ENCODE measurements at regions not wholly inside any gene's neighbourhood (a gene's known extent, or its start where the extent isn't known, plus 50 kb on each side); places are given as distances from the start of the nearest gene placed in this dataset.

GRCh38 chr3:64441861-64442260, 216.6 kb upstream of the PRICKLE2 start:
- intact Hi-C loops (cut with micrococcal nuclease; ENCODE audit: unreplicated experiment) = no loop called here
- no peaks in the 10 kb centered on the region for H3K36me3 ChIP-seq (ENCODE audit: insufficient read depth, low read length, poor library complexity, severe bottlenecking)
- no TSS peak for BruUV-seq (replicated peaks)
- CTCF ChIA-PET = no interaction called here
- TF ChIP-seq EZH2 (IDR thresholded peaks at IDR 0.05; ENCODE audit: borderline replicate concordance, low read depth, low read length, poor library complexity, severe bottlenecking) (no peak), CTCF (conservative IDR thresholded peaks at IDR 0.05; ENCODE audit: low read depth, low read length) (no peak)
- H3K9me3 ChIP-seq (ENCODE audit: low read depth, low read length, poor library complexity, severe bottlenecking) = no peaks in the 10 kb centered on the region
- POLR2A ChIA-PET (ENCODE audit: low non-redundant PET) = no interaction called here
- H3K4me1 ChIP-seq (ENCODE audit: insufficient read depth, low read length, poor library complexity, severe bottlenecking) = no peaks in the 10 kb centered on the region
- no peak for DNase-seq (ENCODE audit: low spot score)
- no peak overlapping the region for H3K27ac ChIP-seq (ENCODE audit: low read depth, low read length, poor library complexity, severe bottlenecking)
- H3K27me3 ChIP-seq (replicated peaks; ENCODE audit: insufficient read depth, low read depth, low read length, poor library complexity) = peaks cover 56% of the 10 kb centered on the region
- no peak overlapping the region for H3K4me3 ChIP-seq (ENCODE audit: low read depth, low read length, poor library complexity, severe bottlenecking)

GRCh38 chr3:64440498-64440897, 215.2 kb upstream of the PRICKLE2 start:
- intact Hi-C loops (cut with micrococcal nuclease; ENCODE audit: unreplicated experiment) = no loop called here
- Histone ChIP-seq H3K36me3 (ENCODE audit: insufficient read depth, low read length, poor library complexity, severe bottlenecking) (no peaks in the 10 kb centered on the region), H3K27ac (ENCODE audit: low read depth, low read length, poor library complexity, severe bottlenecking) (no peak overlapping the region), H3K27me3 (replicated peaks; ENCODE audit: insufficient read depth, low read depth, low read length, poor library complexity) (peaks cover 42% of the 10 kb centered on the region), H3K4me3 (ENCODE audit: low read depth, low read length, poor library complexity, severe bottlenecking) (no peak overlapping the region), H3K9me3 (ENCODE audit: low read depth, low read length, poor library complexity, severe bottlenecking) (no peaks in the 10 kb centered on the region), H3K4me1 (ENCODE audit: insufficient read depth, low read length, poor library complexity, severe bottlenecking) (no peaks in the 10 kb centered on the region)
- no TSS peak for BruUV-seq (replicated peaks)
- CTCF ChIA-PET = no interaction called here
- POLR2A ChIA-PET (ENCODE audit: low non-redundant PET) = no interaction called here
- no peak for DNase-seq (ENCODE audit: low spot score)
- TF ChIP-seq CTCF (conservative IDR thresholded peaks at IDR 0.05; ENCODE audit: low read depth, low read length) = no peak
- no peak for TF ChIP-seq EZH2 (IDR thresholded peaks at IDR 0.05; ENCODE audit: borderline replicate concordance, low read depth, low read length, poor library complexity, severe bottlenecking)

GRCh38 chr3:64438812-64439211, 213.5 kb upstream of the PRICKLE2 start:
- H3K4me1 ChIP-seq (ENCODE audit: insufficient read depth, low read length, poor library complexity, severe bottlenecking) = no peaks in the 10 kb centered on the region
- no TSS peak for BruUV-seq (replicated peaks)
- no peaks in the 10 kb centered on the region for H3K36me3 ChIP-seq (ENCODE audit: insufficient read depth, low read length, poor library complexity, severe bottlenecking)
- no peak for DNase-seq (ENCODE audit: low spot score)
- intact Hi-C loops (cut with micrococcal nuclease; ENCODE audit: unreplicated experiment) = no loop called here
- H3K4me3 ChIP-seq (ENCODE audit: low read depth, low read length, poor library complexity, severe bottlenecking) = no peak overlapping the region
- H3K9me3 ChIP-seq (ENCODE audit: low read depth, low read length, poor library complexity, severe bottlenecking) = no peaks in the 10 kb centered on the region
- TF ChIP-seq EZH2 (IDR thresholded peaks at IDR 0.05; ENCODE audit: borderline replicate concordance, low read depth, low read length, poor library complexity, severe bottlenecking) (no peak), CTCF (conservative IDR thresholded peaks at IDR 0.05; ENCODE audit: low read depth, low read length) (no peak)
- ChIA-PET POLR2A (ENCODE audit: low non-redundant PET) (no interaction called here), CTCF (no interaction called here)
- H3K27me3 ChIP-seq (replicated peaks; ENCODE audit: insufficient read depth, low read depth, low read length, poor library complexity) = peaks cover 26% of the 10 kb centered on the region
- no peak overlapping the region for H3K27ac ChIP-seq (ENCODE audit: low read depth, low read length, poor library complexity, severe bottlenecking)

Measured in A673 (cell line).